Smooth muscle cell (in vitro differentiated cells): ENCODE measurements at regions not wholly inside any gene's neighbourhood (a gene's known extent, or its start where the extent isn't known, plus 50 kb on each side); places are given as distances from the start of the nearest gene placed in this dataset.

ENCODE experiments used
- DNase-seq: peaks from one replicate; lab custom pipeline; 2025; ENCODE audit not compliant: unreplicated experiment; lab: John Stamatoyannopoulos, UW
- H2AFZ ChIP-seq: fragments of 200-600 bp; sonication (generic); 2 replicates; pipeline ENCODE4 v1.6.0; 2016; ENCODE audit warnings: antibody characterized with exemption, low read depth, mild to moderate bottlenecking
- H3F3A ChIP-seq: fragments of 200-600 bp; sonication (generic); 2 replicates; pipeline ENCODE4 v1.6.0; 2017; ENCODE audit warnings: antibody characterized with exemption, low read depth
- H3K27ac ChIP-seq: fragments of 200-600 bp; sonication (generic); 2 replicates; pipeline ENCODE4 v1.5.1; 2016; ENCODE audit warnings: low read depth, mild to moderate bottlenecking
- H3K27me3 ChIP-seq: fragments of 200-600 bp; sonication (generic); 2 replicates; pipeline ENCODE4 v1.6.1; 2016; ENCODE audit warnings: low read depth, mild to moderate bottlenecking
- H3K36me3 ChIP-seq: fragments of 200-600 bp; sonication (generic); 2 replicates; pipeline ENCODE4 v1.5.1; 2016; ENCODE audit warnings: low read depth
- H3K4me1 ChIP-seq: fragments of 200-600 bp; sonication (generic); 2 replicates; pipeline ENCODE4 v1.5.1; 2016; ENCODE audit warnings: low read depth
- H3K4me2 ChIP-seq: fragments of 200-600 bp; sonication (generic); 2 replicates; pipeline ENCODE4 v1.6.0; 2016; ENCODE audit warnings: mild to moderate bottlenecking
- H3K4me3 ChIP-seq: fragments of 200-600 bp; sonication (generic); 2 replicates; pipeline ENCODE4 v1.5.1; 2016; ENCODE audit warnings: mild to moderate bottlenecking
- H3K79me2 ChIP-seq: fragments of 200-600 bp; sonication (generic); 2 replicates; pipeline ENCODE4 v1.6.0; 2016; ENCODE audit warnings: low read depth, mild to moderate bottlenecking
- H3K9ac ChIP-seq: fragments of 200-600 bp; sonication (generic); 2 replicates; pipeline ENCODE4 v1.6.0; 2016; ENCODE audit warnings: low read depth
- H3K9me3 ChIP-seq: fragments of 200-600 bp; sonication (generic); replicated peaks from 2 replicates; pipeline ENCODE4 v1.5.1; 2016; ENCODE audit warnings: low read depth
- H4K20me1 ChIP-seq: fragments of 200-600 bp; sonication (generic); 2 replicates; pipeline ENCODE4 v1.6.0; 2016; ENCODE audit warnings: low read depth
- WGBS: methylation state at CpG from one replicate; pipeline ENCODE4 v1.1.7; 2016; ENCODE audit warnings: low lambda C conversion rate; 5-methylcytosine and 5-hydroxymethylcytosine counted together
- TF ChIP-seq, protein P1 (sequence below): fragments of 200-600 bp; sonication (generic); IDR thresholded peaks from 2 replicates; pipeline ENCODE4 v1.5.1; 2017; ENCODE audit warnings: borderline replicate concordance, mild to moderate bottlenecking, antibody characterized with exemption; ENCODE audit not compliant: insufficient read depth, poor library complexity, severe bottlenecking

DNA sequence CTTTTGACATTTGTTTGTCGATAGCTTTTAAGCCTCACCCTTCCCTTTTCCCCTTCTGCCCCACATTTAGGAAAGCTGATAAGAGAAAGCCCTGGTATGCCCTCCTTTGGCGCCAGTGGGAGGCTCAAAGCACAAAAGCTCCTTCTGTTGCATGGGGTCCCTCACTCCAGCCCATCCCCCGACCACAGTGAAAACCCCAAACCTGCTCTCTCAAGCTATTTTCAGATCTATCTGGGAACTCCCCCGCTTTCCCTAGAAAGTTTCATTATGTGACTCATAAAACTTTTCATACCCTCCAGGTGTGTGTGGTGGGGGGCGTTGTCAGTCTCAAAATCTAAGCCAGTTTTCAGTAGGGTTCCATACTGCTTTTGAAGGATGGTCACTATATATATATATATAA lies 259.0 kb upstream of the PCDH7 start:
- TF ChIP-seq, protein P1, sequence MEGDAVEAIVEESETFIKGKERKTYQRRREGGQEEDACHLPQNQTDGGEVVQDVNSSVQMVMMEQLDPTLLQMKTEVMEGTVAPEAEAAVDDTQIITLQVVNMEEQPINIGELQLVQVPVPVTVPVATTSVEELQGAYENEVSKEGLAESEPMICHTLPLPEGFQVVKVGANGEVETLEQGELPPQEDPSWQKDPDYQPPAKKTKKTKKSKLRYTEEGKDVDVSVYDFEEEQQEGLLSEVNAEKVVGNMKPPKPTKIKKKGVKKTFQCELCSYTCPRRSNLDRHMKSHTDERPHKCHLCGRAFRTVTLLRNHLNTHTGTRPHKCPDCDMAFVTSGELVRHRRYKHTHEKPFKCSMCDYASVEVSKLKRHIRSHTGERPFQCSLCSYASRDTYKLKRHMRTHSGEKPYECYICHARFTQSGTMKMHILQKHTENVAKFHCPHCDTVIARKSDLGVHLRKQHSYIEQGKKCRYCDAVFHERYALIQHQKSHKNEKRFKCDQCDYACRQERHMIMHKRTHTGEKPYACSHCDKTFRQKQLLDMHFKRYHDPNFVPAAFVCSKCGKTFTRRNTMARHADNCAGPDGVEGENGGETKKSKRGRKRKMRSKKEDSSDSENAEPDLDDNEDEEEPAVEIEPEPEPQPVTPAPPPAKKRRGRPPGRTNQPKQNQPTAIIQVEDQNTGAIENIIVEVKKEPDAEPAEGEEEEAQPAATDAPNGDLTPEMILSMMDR, result no peak
- no peak for DNase-seq
- no peaks in the 10 kb centered on the region for H3K79me2 ChIP-seq
- no peaks in the 10 kb centered on the region for H3K36me3 ChIP-seq
- no peak overlapping the region for H3K4me2 ChIP-seq
- 84% methylated on average over 5 of the region's 5 CpGs for WGBS
- no peak overlapping the region for H2AFZ ChIP-seq
- H3K27me3 ChIP-seq, result no peaks in the 10 kb centered on the region
- no peak overlapping the region for H3K9ac ChIP-seq
- no peaks in the 10 kb centered on the region for H3K4me1 ChIP-seq
- H4K20me1 ChIP-seq, result no peaks in the 10 kb centered on the region
- no peaks in the 10 kb centered on the region for H3F3A ChIP-seq
- H3K9me3 ChIP-seq, result no peaks in the 10 kb centered on the region
- no peak overlapping the region for H3K27ac ChIP-seq
- no peak overlapping the region for H3K4me3 ChIP-seq

DNA sequence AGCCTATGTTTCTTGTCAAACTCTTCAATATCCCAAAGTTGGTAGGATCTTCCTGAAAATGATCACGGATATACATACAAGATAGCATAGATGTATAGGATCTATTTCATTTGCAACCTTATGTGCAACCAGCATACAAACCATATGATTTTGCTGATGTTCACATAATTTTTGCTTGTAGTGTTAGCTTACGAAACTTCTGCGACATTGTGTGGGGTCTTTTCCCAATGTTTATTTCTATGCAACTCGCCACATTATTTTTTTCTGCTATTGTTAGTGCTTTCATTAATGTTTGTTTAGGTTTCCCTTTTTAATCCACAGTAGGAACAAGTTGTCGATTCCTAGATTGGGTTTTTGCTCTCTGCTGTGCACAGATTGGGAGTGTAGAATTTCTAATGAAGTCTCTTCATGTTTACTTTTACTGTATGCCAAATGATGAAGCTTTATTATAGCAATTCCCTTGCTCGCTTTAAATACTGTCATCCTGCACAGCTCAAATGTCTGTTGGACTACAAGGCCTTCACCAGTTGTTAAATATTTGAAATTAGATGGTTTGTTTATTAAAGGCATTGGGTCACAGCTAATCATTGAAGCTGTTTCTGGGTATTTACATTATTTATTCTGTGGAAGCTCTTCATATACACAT lies 257.6 kb upstream of the PCDH7 start:
- no peak for DNase-seq
- no peak overlapping the region for H3K4me2 ChIP-seq
- no peak overlapping the region for H3K27ac ChIP-seq
- no peaks in the 10 kb centered on the region for H3K4me1 ChIP-seq
- H3F3A ChIP-seq, result no peaks in the 10 kb centered on the region
- H4K20me1 ChIP-seq, result no peaks in the 10 kb centered on the region
- H3K27me3 ChIP-seq, result no peaks in the 10 kb centered on the region
- no peak overlapping the region for H3K9ac ChIP-seq
- no peak overlapping the region for H3K4me3 ChIP-seq
- 97% methylated on average over 6 of the region's 6 CpGs for WGBS
- no peaks in the 10 kb centered on the region for H3K36me3 ChIP-seq
- H3K9me3 ChIP-seq, result no peaks in the 10 kb centered on the region
- no peaks in the 10 kb centered on the region for H3K79me2 ChIP-seq
- H2AFZ ChIP-seq, result no peak overlapping the region
- TF ChIP-seq, protein P1, result no peak

DNA sequence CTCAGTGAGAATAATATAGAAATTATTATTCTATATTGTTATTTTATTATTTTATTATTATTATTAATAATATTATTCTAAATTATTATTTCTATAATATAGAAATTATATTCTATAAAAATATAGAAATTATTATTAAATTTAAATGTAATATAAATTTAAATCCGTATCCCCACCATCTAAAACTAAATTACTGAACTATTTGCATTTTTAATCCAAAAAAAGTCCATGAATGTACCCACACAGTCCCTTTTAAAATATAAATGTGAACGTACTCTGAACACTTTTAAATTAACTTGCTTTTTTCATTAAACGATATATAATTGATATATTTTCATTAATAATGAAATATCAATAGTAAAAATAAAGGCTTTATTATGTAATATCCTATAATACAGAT lies 248.3 kb upstream of the PCDH7 start:
- TF ChIP-seq, protein P1, result no peak
- H3K79me2 ChIP-seq, result no peaks in the 10 kb centered on the region
- no peaks in the 10 kb centered on the region for H3K4me1 ChIP-seq
- H4K20me1 ChIP-seq, result no peaks in the 10 kb centered on the region
- H3K4me2 ChIP-seq, result no peak overlapping the region
- H3F3A ChIP-seq, result no peaks in the 10 kb centered on the region
- no peaks in the 10 kb centered on the region for H3K9me3 ChIP-seq
- no peak overlapping the region for H3K9ac ChIP-seq
- no peak for DNase-seq
- no peak overlapping the region for H3K27ac ChIP-seq
- H3K27me3 ChIP-seq, result no peaks in the 10 kb centered on the region
- whole genome bisulfite sequencing, result 90% methylated on average over 3 of the region's 3 CpGs
- H2AFZ ChIP-seq, result no peak overlapping the region
- no peak overlapping the region for H3K4me3 ChIP-seq
- no peaks in the 10 kb centered on the region for H3K36me3 ChIP-seq

DNA sequence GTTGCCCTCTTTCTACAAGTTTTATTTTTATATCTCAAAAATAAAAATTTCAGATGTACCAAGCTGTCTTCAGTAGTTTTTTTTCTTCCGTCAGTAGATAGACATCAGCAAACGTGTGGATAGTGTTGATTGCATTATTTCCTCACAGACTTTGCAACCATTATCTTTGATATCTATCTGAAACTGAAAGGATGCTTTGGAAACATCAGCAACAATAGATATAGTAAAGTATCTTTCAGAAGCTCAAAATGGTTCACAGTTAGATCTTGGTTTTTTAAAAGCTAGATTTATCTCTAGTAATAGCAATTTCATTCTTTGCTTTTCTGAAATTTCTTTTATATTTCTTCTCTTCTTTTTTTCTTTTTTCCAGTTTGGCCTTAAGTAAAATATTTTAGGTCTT lies 246.9 kb upstream of the PCDH7 start:
- whole genome bisulfite sequencing, result 82% methylated on average over 2 of the region's 2 CpGs
- Histone ChIP-seq H3K4me3 (no peak overlapping the region), H3K27me3 (no peaks in the 10 kb centered on the region), H3F3A (no peaks in the 10 kb centered on the region), H3K79me2 (no peaks in the 10 kb centered on the region), H4K20me1 (no peaks in the 10 kb centered on the region), H3K4me1 (no peaks in the 10 kb centered on the region), H3K4me2 (no peak overlapping the region), H3K9me3 (no peaks in the 10 kb centered on the region), H2AFZ (no peak overlapping the region), H3K27ac (no peak overlapping the region), H3K9ac (no peak overlapping the region), H3K36me3 (no peaks in the 10 kb centered on the region)
- no peak for DNase-seq
- TF ChIP-seq, protein P1, result no peak
